IPS-20b (cell line): ENCODE measurements at regions not wholly inside any gene's neighbourhood (a gene's known extent, or its start where the extent isn't known, plus 50 kb on each side); places are given as distances from the start of the nearest gene placed in this dataset.

ENCODE experiments used
- H3K27ac ChIP-seq: one replicate; pipeline ENCODE4 v1.5.1; 2013; ENCODE audit warnings: low read length
- H3K27me3 ChIP-seq: 2 replicates; pipeline ENCODE4 v1.6.1; 2013; ENCODE audit warnings: mild to moderate bottlenecking, low read length, inconsistent platforms; ENCODE audit not compliant: insufficient read depth
- H3K36me3 ChIP-seq: 2 replicates; pipeline ENCODE4 v1.6.1; 2013; ENCODE audit warnings: low read depth, mild to moderate bottlenecking, inconsistent platforms, low read length, moderate library complexity; ENCODE audit not compliant: insufficient read depth
- H3K4me1 ChIP-seq: 2 replicates; pipeline ENCODE4 v1.6.1; 2013; ENCODE audit warnings: mild to moderate bottlenecking, control low read depth, inconsistent platforms, low read length, moderate library complexity; ENCODE audit not compliant: insufficient read depth
- H3K4me3 ChIP-seq: 2 replicates; pipeline ENCODE4 v1.5.1; 2013; ENCODE audit warnings: mild to moderate bottlenecking, low read length, inconsistent platforms
- H3K9ac ChIP-seq: 2 replicates; pipeline ENCODE4 v1.6.1; 2013; ENCODE audit warnings: low read depth, mild to moderate bottlenecking, inconsistent platforms, low read length, moderate library complexity
- H3K9me3 ChIP-seq: 2 replicates; pipeline ENCODE4 v1.6.1; 2013; ENCODE audit warnings: mild to moderate bottlenecking, low read depth, low read length, inconsistent platforms; ENCODE audit not compliant: insufficient read depth

DNA sequence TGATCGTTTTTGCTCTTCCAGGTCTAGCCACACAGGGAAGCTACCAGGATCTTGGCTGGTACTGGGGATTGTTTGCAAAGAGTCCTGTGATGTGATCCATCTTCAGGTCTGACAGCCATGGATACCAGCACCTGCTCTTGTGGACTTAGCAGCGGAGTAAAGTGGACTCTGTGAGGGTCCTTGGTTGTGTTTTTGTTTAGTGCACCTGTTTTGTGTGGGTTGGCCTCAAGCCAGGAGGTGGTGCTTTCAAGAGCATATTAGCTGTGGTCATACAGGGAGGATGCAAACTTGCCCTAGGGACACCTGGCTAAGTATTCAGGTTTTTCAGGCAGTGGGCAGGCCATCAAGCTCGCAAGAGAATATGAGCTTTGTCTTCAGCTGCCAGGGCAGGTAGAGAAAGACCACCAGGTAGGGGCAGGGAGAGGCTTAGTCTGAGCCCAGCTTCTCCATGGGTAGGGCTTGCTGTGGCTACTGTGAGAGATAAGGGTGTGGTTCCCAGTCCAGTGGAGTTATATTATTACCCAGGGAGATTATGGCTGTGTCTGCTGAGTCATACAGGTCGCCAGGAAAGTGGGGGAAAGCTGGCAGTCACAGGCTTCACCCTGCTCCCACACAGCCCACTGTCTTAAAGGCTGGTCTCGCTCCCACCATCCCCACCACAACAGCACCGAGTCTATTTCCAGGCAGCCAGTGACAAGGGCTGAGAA lies 293.7 kb downstream of the PCDH18 start:
- Histone ChIP-seq H3K27ac (no peak overlapping the region), H3K4me1 (no peaks in the 10 kb centered on the region), H3K27me3 (no peaks in the 10 kb centered on the region), H3K9ac (no peak overlapping the region), H3K9me3 (no peaks in the 10 kb centered on the region), H3K4me3 (no peak overlapping the region), H3K36me3 (no peaks in the 10 kb centered on the region)

DNA sequence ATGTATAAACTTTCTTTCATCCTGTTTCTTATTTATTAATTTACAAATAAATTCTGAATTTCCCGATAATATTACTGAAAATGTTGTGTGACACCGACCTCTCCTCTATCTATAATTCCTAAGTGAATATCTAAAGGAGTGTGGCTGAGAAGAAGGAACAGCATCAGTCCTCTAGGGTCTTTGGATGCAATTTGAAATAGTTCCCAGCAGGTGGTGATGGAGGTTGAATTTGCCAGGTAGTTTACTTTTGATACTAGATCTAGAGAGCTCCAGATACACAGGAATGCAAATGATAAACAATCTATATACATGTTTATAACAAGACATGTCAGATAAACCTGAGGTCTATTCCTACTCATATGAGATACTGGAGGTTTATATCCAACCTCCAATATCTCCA lies 305.4 kb downstream of the PCDH18 start:
- Histone ChIP-seq H3K27ac (no peak overlapping the region), H3K9me3 (no peaks in the 10 kb centered on the region), H3K4me3 (no peak overlapping the region), H3K9ac (no peak overlapping the region), H3K4me1 (no peaks in the 10 kb centered on the region), H3K36me3 (no peaks in the 10 kb centered on the region), H3K27me3 (no peaks in the 10 kb centered on the region)

DNA sequence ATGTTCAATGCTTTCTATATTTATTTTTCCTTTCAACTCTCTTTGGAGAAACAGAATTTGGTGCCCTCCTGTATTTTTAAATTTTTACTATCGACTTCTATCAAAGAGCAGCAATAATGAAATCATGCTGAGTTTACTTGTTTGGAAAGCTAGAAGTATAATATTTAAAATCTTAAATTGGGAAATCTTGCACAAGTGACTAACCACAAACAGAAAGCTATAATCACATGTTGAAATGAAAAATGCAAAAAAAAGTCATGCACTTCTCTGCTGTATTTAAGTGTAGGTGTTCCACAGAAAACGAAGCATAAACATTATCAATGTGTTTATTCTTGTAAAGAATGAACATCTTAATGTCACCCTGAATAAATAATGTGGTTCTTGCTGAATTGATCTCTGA lies 306.1 kb downstream of the PCDH18 start:
- H3K36me3 ChIP-seq: no peaks in the 10 kb centered on the region
- no peaks in the 10 kb centered on the region for H3K27me3 ChIP-seq
- H3K9me3 ChIP-seq: no peaks in the 10 kb centered on the region
- H3K4me1 ChIP-seq: no peaks in the 10 kb centered on the region
- H3K9ac ChIP-seq: no peak overlapping the region
- H3K27ac ChIP-seq: no peak overlapping the region
- H3K4me3 ChIP-seq: no peak overlapping the region

DNA sequence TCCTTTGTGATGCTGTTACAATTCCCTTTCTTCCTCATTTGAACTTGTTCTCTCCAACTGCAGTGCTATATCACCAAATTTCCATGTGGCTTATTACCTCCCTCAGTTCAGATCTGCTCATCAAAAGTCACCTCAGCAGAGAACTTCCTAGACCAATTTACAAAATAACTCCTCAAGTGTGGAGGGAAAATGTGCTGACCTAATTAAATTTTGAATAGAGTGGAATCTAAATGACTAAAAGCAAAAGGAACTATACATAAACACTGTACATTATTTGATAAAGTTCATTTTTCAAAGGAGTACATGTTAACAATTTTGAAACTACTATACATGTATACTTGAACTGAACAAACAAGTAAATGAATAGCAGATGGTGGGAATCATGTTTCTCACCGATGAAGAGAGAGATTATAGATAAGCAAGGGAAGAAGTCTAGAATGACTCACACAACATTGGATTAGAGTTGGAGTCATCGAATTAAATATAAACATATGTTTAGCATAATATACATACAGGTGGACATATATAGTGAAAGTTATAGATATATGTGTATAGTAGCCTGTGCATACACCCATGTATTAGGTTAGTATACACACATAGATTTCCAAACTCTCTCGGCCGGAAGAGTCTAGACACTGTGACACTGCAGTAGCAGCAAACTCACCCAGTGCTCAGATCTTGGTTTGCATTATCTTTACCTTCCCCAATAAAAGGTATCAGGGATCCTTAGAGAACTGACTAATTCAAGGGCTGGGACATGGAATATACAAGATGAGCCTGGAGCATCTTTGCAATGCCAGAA lies 318.7 kb downstream of the PCDH18 start:
- Histone ChIP-seq H3K36me3 (no peaks in the 10 kb centered on the region), H3K9me3 (no peaks in the 10 kb centered on the region), H3K9ac (no peak overlapping the region), H3K4me3 (no peak overlapping the region), H3K27me3 (no peaks in the 10 kb centered on the region), H3K27ac (no peak overlapping the region), H3K4me1 (0 out of 2 replicates have a peak, but pooled peaks cover 3% of the 10 kb centered on the region)

DNA sequence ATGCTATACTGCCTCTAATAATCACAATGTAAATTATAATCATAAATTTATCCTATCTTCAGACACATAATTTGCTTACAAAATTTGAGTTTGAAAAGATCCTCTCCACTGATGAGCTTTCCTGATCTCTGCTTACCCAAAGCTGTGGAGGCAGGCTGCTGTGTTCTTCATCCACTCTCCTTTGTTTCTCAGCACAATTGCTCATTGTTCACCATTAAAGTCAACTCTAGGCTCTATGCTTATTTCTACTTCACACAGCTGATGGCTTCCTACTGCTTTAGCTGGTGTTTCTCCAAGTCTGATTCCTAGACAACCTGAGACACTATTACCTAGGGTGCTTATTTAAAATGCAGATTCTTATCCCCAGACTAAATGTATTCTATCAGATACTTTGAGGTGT lies 319.7 kb downstream of the PCDH18 start:
- Histone ChIP-seq H3K9me3 (no peaks in the 10 kb centered on the region), H3K9ac (no peak overlapping the region), H3K27ac (no peak overlapping the region), H3K4me1 (0 out of 2 replicates have a peak, but pooled peaks cover 3% of the 10 kb centered on the region), H3K27me3 (no peaks in the 10 kb centered on the region), H3K4me3 (no peak overlapping the region), H3K36me3 (no peaks in the 10 kb centered on the region)

DNA sequence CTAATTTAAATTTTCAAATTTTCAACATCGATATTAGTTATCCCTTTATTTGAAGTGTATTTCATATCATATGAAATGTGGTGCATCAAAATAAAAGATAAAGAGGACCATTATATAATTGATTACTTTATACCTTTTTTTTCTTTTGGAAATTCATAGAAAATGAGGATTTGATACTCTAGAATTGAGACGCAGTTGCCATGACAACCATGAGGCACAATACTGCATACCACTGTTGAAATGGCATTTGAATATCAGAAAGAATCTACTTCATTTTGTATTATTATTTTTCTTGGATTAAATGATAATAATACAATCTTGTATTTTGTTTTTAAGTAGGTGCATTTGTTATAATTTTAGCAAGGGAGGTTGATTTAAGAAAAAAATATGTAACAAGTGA lies 323.1 kb downstream of the PCDH18 start:
- Histone ChIP-seq H3K27me3 (no peaks in the 10 kb centered on the region), H3K36me3 (no peaks in the 10 kb centered on the region), H3K9ac (no peak overlapping the region), H3K27ac (no peak overlapping the region), H3K4me1 (0 out of 2 replicates have a peak, but pooled peaks cover 3% of the 10 kb centered on the region), H3K9me3 (no peaks in the 10 kb centered on the region), H3K4me3 (no peak overlapping the region)

DNA sequence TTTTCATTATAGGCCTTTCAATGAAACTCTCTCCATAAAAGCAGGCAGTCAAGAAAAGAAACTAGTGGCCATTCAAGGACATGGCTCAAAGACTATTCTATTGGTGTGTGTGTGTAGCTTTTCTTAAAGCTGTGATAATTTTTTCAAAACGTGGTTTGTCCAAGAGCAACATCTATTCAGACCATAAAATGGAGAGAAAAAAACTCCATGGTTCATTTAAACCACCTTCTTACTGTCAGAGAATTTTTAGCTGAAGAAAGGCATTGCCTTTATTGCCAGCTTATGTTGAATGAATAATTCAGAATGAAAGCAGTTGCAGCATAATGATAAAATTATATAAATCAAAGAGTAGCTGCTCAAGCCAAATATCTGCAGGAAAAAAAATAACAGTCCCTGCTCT lies 325.5 kb downstream of the PCDH18 start:
- H3K27me3 ChIP-seq: no peaks in the 10 kb centered on the region
- no peak overlapping the region for H3K9ac ChIP-seq
- no peak overlapping the region for H3K4me3 ChIP-seq
- no peak overlapping the region for H3K27ac ChIP-seq
- H3K36me3 ChIP-seq: no peaks in the 10 kb centered on the region
- H3K4me1 ChIP-seq: no peaks in the 10 kb centered on the region
- H3K9me3 ChIP-seq: no peaks in the 10 kb centered on the region

DNA sequence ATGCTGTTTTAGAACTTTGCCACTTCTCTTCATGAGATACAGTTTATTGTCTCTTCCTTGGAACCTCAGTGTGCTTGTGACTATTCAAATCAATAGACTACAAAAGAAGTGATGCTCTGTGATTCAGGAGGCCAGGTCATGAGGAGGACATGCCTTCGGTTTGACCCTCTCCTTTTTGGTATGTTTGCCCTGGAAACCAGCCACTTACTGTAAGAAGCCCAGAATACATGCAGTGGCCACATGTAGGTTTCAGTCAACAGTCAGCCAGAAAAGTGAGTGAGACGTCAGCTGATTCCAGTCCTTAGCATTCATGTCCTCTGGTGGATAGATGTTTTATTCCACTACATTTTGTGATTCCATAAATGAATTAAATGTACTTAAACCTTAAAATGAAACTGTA lies 328.7 kb downstream of the PCDH18 start:
- no peaks in the 10 kb centered on the region for H3K4me1 ChIP-seq
- no peaks in the 10 kb centered on the region for H3K36me3 ChIP-seq
- no peaks in the 10 kb centered on the region for H3K27me3 ChIP-seq
- no peak overlapping the region for H3K4me3 ChIP-seq
- no peak overlapping the region for H3K27ac ChIP-seq
- H3K9ac ChIP-seq: no peak overlapping the region
- no peaks in the 10 kb centered on the region for H3K9me3 ChIP-seq

DNA sequence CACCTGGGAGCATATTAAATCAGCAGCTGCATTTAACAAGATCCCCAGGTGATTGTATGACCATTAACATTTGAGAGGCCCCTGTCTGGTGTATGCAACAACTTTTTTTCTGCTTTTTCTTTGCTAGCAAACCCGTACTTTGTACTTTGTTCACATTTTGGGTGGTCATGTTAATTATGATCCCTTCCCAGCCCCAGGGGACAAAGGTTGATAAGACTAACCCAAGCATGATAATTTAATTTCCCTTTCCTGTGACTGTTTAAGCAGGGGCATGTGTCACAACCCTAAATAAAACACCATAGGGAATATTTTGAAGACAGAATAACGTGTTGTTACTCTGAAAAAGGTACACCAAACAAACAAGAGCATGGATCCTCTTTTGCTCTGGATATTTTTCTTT lies 332.0 kb downstream of the PCDH18 start:
- no peak overlapping the region for H3K4me3 ChIP-seq
- no peaks in the 10 kb centered on the region for H3K36me3 ChIP-seq
- no peaks in the 10 kb centered on the region for H3K4me1 ChIP-seq
- H3K9me3 ChIP-seq: no peaks in the 10 kb centered on the region
- H3K27me3 ChIP-seq: no peaks in the 10 kb centered on the region
- H3K27ac ChIP-seq: no peak overlapping the region
- no peak overlapping the region for H3K9ac ChIP-seq

DNA sequence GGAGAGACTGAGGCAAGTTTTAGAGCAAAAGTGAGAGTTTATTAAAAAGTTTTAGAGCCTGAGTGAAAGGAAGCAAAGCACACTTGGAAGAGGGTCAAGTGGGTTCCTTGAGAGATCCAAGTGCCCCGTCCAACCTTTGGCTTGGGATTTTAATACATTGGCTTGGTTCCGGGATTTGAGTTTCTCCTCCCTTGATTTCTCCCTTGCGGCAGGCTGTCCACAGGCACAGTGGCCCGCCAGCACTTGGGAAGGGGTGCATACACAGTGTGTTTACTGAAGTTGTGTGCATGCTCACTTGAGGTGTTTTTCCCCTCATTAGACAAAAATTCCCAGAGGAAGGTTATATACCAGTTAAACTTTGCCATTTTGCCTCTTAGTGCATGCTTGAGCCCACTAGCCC lies 333.5 kb downstream of the PCDH18 start:
- Histone ChIP-seq H3K4me1 (no peaks in the 10 kb centered on the region), H3K9me3 (no peaks in the 10 kb centered on the region), H3K36me3 (no peaks in the 10 kb centered on the region), H3K4me3 (no peak overlapping the region), H3K9ac (no peak overlapping the region), H3K27ac (no peak overlapping the region), H3K27me3 (no peaks in the 10 kb centered on the region)

DNA sequence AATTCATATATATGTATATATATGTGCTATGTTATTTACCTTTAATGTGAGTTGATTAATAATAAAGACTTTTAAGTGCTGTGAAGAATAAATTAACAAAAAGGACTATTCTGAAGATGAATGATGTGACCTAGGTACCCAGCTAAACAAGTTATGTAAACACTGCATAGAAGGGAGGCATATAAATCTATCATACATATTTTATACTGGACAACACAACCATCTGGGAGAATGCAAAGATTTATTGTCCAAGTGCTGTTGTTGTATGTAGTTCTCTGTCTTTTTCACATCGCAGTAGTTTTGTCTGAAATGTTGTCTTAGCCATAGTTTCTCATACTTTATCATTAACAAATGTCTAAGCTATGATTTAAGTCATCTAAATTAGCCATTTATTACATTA lies 337.6 kb downstream of the PCDH18 start:
- no peaks in the 10 kb centered on the region for H3K4me1 ChIP-seq
- no peaks in the 10 kb centered on the region for H3K36me3 ChIP-seq
- H3K9me3 ChIP-seq: no peaks in the 10 kb centered on the region
- no peak overlapping the region for H3K27ac ChIP-seq
- H3K9ac ChIP-seq: no peak overlapping the region
- H3K4me3 ChIP-seq: no peak overlapping the region
- no peaks in the 10 kb centered on the region for H3K27me3 ChIP-seq

DNA sequence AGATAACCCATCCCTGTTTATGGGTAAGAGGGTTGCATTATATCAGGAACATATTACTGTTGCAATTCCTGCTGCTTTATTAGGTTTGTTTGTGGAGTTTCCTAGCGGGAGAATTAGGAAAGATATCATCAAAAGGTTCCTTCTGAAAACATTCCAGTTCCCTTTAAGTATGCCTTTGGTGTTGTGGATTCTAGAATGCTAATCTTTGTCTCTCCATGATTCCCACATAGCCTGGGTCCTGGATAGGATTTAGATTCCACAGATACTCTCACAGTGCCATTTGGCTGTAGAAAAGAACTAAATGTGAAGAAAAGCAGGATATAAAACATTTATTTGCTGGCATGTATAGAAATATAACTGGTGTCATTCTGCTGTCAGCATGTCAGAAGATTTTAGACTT lies 338.7 kb downstream of the PCDH18 start:
- Histone ChIP-seq H3K9ac (no peak overlapping the region), H3K9me3 (no peaks in the 10 kb centered on the region), H3K4me3 (no peak overlapping the region), H3K4me1 (no peaks in the 10 kb centered on the region), H3K27ac (no peak overlapping the region), H3K27me3 (no peaks in the 10 kb centered on the region), H3K36me3 (no peaks in the 10 kb centered on the region)
